IMR-90 (cell line): ENCODE measurements at regions not wholly inside any gene's neighbourhood (a gene's known extent, or its start where the extent isn't known, plus 50 kb on each side); places are given as distances from the start of the nearest gene placed in this dataset.

Experiments used
- ATAC-seq: fragments of 200-7000 bp; cut with Tn5 transposase; 2 replicates; pipeline ENCODE4 v1.9.1; 2020; ENCODE audit warnings: low read depth, mild to moderate bottlenecking, moderate library complexity
- BruUV-seq: library from RNA; stranded (reverse); fragments of 400-500 nt; replicated peaks from 2 replicates; lab custom pipeline; 2021; lab: Mats Ljungman, UMichigan
- CTCF ChIA-PET: fragments of 300-600 bp; formaldehyde crosslinking; extraction: SDS; loops from one replicate; lab custom pipeline; 2021; ENCODE audit warnings: antibody characterized with exemption; lab: Yijun Ruan, JAX
- POLR2A ChIA-PET: fragments of 300-600 bp; sonication (Branson Sonifier 250); formaldehyde crosslinking; loops from one replicate; lab custom pipeline; 2022; ENCODE audit warnings: antibody characterized with exemption; ENCODE audit not compliant: unreplicated experiment; lab: Charles Lee
- DNase-seq: peaks from one replicate; pipeline ENCODE4 v3.0.0; 2013
- H2AFZ ChIP-seq: replicated peaks from 2 replicates; pipeline ENCODE3; 2013; ENCODE audit warnings: low read length, mild to moderate bottlenecking; ENCODE audit not compliant: poor library complexity
- H2AK5ac ChIP-seq: 2 replicates; pipeline ENCODE4 v1.6.1; 2013; ENCODE audit warnings: low read depth, low read length, inconsistent platforms
- H2AK9ac ChIP-seq: replicated peaks from 2 replicates; pipeline ENCODE3; 2013; ENCODE audit warnings: mild to moderate bottlenecking, low read depth, low read length, moderate library complexity; ENCODE audit not compliant: poor library complexity
- H2BK120ac ChIP-seq: 2 replicates; pipeline ENCODE4 v1.6.1; 2013; ENCODE audit warnings: low read depth, low read length, inconsistent platforms
- H2BK15ac ChIP-seq: 3 replicates; pipeline ENCODE4 v1.6.1; 2013; ENCODE audit warnings: low read depth, low read length, inconsistent platforms
- H2BK20ac ChIP-seq: 2 replicates; pipeline ENCODE4 v1.6.1; 2013; ENCODE audit warnings: low read depth, mild to moderate bottlenecking, inconsistent platforms, low read length, moderate library complexity
- H2BK5ac ChIP-seq: 2 replicates; pipeline ENCODE4 v1.6.1; 2013; ENCODE audit warnings: mild to moderate bottlenecking, low read depth, low read length, inconsistent platforms; ENCODE audit not compliant: poor library complexity, severe bottlenecking
- H3K14ac ChIP-seq: replicated peaks from 2 replicates; pipeline ENCODE4 v1.6.1; 2013; ENCODE audit warnings: low read depth, low read length, inconsistent platforms
- H3K18ac ChIP-seq: 2 replicates; pipeline ENCODE4 v1.6.1; 2013; ENCODE audit warnings: low read depth, low read length, control low read depth
- H3K23ac ChIP-seq: 2 replicates; pipeline ENCODE4 v1.6.1; 2013; ENCODE audit warnings: low read depth, low read length, inconsistent platforms
- H3K27ac ChIP-seq: 2 replicates; pipeline ENCODE4 v1.5.1; 2013; ENCODE audit warnings: mild to moderate bottlenecking, control low read depth, low read length; ENCODE audit not compliant: insufficient read depth
- H3K27me3 ChIP-seq: 2 replicates; pipeline ENCODE4 v1.6.1; 2013; ENCODE audit warnings: low read length; ENCODE audit not compliant: control insufficient read depth, insufficient read depth
- H3K36me3 ChIP-seq: 2 replicates; pipeline ENCODE4 v1.6.1; 2013; ENCODE audit warnings: low read length, mixed read lengths; ENCODE audit not compliant: control insufficient read depth, insufficient read depth
- H3K4ac ChIP-seq: 2 replicates; pipeline ENCODE4 v1.6.1; 2013; ENCODE audit warnings: low read depth, low read length, inconsistent platforms
- H3K4me1 ChIP-seq: 2 replicates; pipeline ENCODE4 v1.6.1; 2013; ENCODE audit warnings: low read length, mixed read lengths; ENCODE audit not compliant: control insufficient read depth, insufficient read depth
- H3K4me2 ChIP-seq: 2 replicates; pipeline ENCODE4 v1.6.1; 2013; ENCODE audit warnings: low read depth, mild to moderate bottlenecking, control low read depth, low read length, moderate library complexity
- H3K4me3 ChIP-seq: 2 replicates; pipeline ENCODE4 v1.5.1; 2013; ENCODE audit warnings: low read depth, mild to moderate bottlenecking, control low read depth, low read length, moderate library complexity; ENCODE audit not compliant: insufficient read depth
- H3K56ac ChIP-seq: 2 replicates; pipeline ENCODE4 v1.6.1; 2013; ENCODE audit warnings: low read length, inconsistent platforms; ENCODE audit not compliant: insufficient read depth; ENCODE audit errors: extremely low read depth
- H3K79me1 ChIP-seq, 2 experiments: 2 replicates each; pipeline ENCODE4 v1.6.1; 2013; ENCODE audit warnings: low read length in 2 of 2, inconsistent platforms in 1 of 2, low read depth in 1 of 2
- H3K9ac ChIP-seq: 2 replicates; pipeline ENCODE4 v1.6.1; 2013; ENCODE audit warnings: low read depth, low read length, control low read depth
- H3K9me1 ChIP-seq: 2 replicates; pipeline ENCODE4 v1.6.1; 2013; ENCODE audit warnings: low read length, inconsistent platforms; ENCODE audit not compliant: insufficient read depth
- H3K9me3 ChIP-seq: 2 replicates; pipeline ENCODE4 v1.6.1; 2013; ENCODE audit warnings: low read length; ENCODE audit not compliant: control insufficient read depth, insufficient read depth
- H4K20me1 ChIP-seq: 2 replicates; pipeline ENCODE4 v1.6.1; 2013; ENCODE audit warnings: low read length, inconsistent platforms; ENCODE audit not compliant: insufficient read depth
- H4K5ac ChIP-seq: 2 replicates; pipeline ENCODE4 v1.6.1; 2013; ENCODE audit warnings: mild to moderate bottlenecking, low read depth, low read length, control low read depth
- H4K8ac ChIP-seq, 2 experiments: 2 replicates each; pipeline ENCODE4 v1.6.1; 2013; ENCODE audit warnings: low read depth in 2 of 2, low read length in 2 of 2, control low read depth in 1 of 2, inconsistent platforms in 1 of 2
- H4K91ac ChIP-seq: 2 replicates; pipeline ENCODE4 v1.6.1; 2013; ENCODE audit warnings: low read depth, low read length, inconsistent platforms; ENCODE audit not compliant: insufficient read depth
- CHD1 ChIP-seq: IDR thresholded peaks from 2 replicates; pipeline ENCODE4 v1.6.1; 2012; ENCODE audit warnings: low read depth, low read length, improper control_type of control experiment
- FOS ChIP-seq: fragments of 150-350 bp; IDR thresholded peaks from 2 replicates; pipeline ENCODE4 v1.6.1; 2016; ENCODE audit warnings: low read depth, low read length
- MAFK ChIP-seq: IDR thresholded peaks from 2 replicates; pipeline ENCODE4 v1.6.1; 2012; ENCODE audit warnings: low read depth, low read length, improper control_type of control experiment
- NFE2L2 ChIP-seq: fragments of 150-350 bp; IDR thresholded peaks from 2 replicates; pipeline ENCODE4 v1.6.1; 2016; ENCODE audit warnings: low read depth, mild to moderate bottlenecking, low read length
- POLR2A ChIP-seq: IDR thresholded peaks from 2 replicates; pipeline ENCODE4 v1.6.1; 2012; ENCODE audit warnings: mild to moderate bottlenecking, low read depth, low read length
- RAD21 ChIP-seq: IDR thresholded peaks from 2 replicates; pipeline ENCODE4 v1.6.1; 2012; ENCODE audit warnings: low read length, improper control_type of control experiment
- RCOR1 ChIP-seq: IDR thresholded peaks from 2 replicates; pipeline ENCODE4 v1.6.1; 2012; ENCODE audit warnings: mild to moderate bottlenecking, low read length, improper control_type of control experiment; ENCODE audit not compliant: insufficient replicate concordance
- RFX5 ChIP-seq: IDR thresholded peaks from 2 replicates; pipeline ENCODE4 v1.8.0; 2012; ENCODE audit warnings: low read depth, mild to moderate bottlenecking, low read length, moderate library complexity
- SMC3 ChIP-seq: fragments of 150-350 bp; IDR thresholded peaks from 2 replicates; pipeline ENCODE4 v1.6.1; 2016; ENCODE audit warnings: low read depth, mild to moderate bottlenecking, antibody characterized with exemption, low read length, moderate library complexity
- WGBS, 2 experiments: methylation state at CpG; one replicate each; pipeline versions ENCODE4 v1.1.5 to v1.1.7; 2013; ENCODE audit warnings: missing lambda C conversion rate in 2 of 2; ENCODE audit not compliant: insufficient read length in 1 of 2; ENCODE audit errors: extremely low coverage in 2 of 2; 5-methylcytosine and 5-hydroxymethylcytosine counted together
- dilution Hi-C: fragments of 300-500 bp; cut with HindIII; formaldehyde crosslinking; loops from one replicate; pipeline ENCODE4 v1.14.3; 2018; ENCODE audit warnings: low sequenced_read_pairs; ENCODE audit not compliant: unreplicated experiment
- in situ Hi-C: fragments of 300-500 bp; cut with MboI; formaldehyde crosslinking; loops from 3 replicates; pipeline ENCODE4 v1.14.3; 2019; ENCODE audit warnings: low sequenced_read_pairs, inconsistent platforms, mixed read lengths
- intact Hi-C: fragments of 100-400 bp; cut with micrococcal nuclease; formaldehyde crosslinking; loops from 2 replicates; pipeline ENCODE4 v1.10.0; 2022
- TF ChIP-seq, protein P1 (sequence below): fragments of 150-350 bp; IDR thresholded peaks from 2 replicates; pipeline ENCODE4 v1.6.1; 2016; ENCODE audit warnings: low read depth, mild to moderate bottlenecking, low read length, moderate library complexity, borderline replicate concordance
- TF ChIP-seq, protein P2 (sequence below): conservative IDR thresholded peaks from 2 replicates; pipeline ENCODE4 v1.5.1; 2012; ENCODE audit warnings: mild to moderate bottlenecking, low read depth, low read length, improper control_type of control experiment

GRCh38 chrX:40360557-40360956, 220.2 kb upstream of the ATP6AP2 start:
- H3K9me3 ChIP-seq: peaks cover 5% of the 10 kb centered on the region; the same call in 1 of the 2 replicates
- H4K8ac ChIP-seq: no peak overlapping the region
- TF ChIP-seq CHD1 (no peak), POLR2A (no peak), RFX5 (no peak), NFE2L2 (no peak), RCOR1 (no peak), FOS (no peak), RAD21 (no peak), SMC3 (no peak), MAFK (no peak)
- TF ChIP-seq, protein P1, sequence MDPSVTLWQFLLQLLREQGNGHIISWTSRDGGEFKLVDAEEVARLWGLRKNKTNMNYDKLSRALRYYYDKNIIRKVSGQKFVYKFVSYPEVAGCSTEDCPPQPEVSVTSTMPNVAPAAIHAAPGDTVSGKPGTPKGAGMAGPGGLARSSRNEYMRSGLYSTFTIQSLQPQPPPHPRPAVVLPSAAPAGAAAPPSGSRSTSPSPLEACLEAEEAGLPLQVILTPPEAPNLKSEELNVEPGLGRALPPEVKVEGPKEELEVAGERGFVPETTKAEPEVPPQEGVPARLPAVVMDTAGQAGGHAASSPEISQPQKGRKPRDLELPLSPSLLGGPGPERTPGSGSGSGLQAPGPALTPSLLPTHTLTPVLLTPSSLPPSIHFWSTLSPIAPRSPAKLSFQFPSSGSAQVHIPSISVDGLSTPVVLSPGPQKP: no peak
- TF ChIP-seq, protein P2, sequence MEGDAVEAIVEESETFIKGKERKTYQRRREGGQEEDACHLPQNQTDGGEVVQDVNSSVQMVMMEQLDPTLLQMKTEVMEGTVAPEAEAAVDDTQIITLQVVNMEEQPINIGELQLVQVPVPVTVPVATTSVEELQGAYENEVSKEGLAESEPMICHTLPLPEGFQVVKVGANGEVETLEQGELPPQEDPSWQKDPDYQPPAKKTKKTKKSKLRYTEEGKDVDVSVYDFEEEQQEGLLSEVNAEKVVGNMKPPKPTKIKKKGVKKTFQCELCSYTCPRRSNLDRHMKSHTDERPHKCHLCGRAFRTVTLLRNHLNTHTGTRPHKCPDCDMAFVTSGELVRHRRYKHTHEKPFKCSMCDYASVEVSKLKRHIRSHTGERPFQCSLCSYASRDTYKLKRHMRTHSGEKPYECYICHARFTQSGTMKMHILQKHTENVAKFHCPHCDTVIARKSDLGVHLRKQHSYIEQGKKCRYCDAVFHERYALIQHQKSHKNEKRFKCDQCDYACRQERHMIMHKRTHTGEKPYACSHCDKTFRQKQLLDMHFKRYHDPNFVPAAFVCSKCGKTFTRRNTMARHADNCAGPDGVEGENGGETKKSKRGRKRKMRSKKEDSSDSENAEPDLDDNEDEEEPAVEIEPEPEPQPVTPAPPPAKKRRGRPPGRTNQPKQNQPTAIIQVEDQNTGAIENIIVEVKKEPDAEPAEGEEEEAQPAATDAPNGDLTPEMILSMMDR: no peak
- H2BK20ac ChIP-seq: no peak overlapping the region
- no peak overlapping the region for H4K91ac ChIP-seq
- no peak overlapping the region for H4K5ac ChIP-seq
- H3K27me3 ChIP-seq: peaks cover 2% of the 10 kb centered on the region; the same call in 1 of the 2 replicates
- no peak overlapping the region for H2AK9ac ChIP-seq
- no peak overlapping the region for H3K14ac ChIP-seq
- H2BK15ac ChIP-seq: no peak overlapping the region
- H3K4me2 ChIP-seq: no peak overlapping the region
- no peaks in the 10 kb centered on the region for H3K4me1 ChIP-seq
- no TSS peak for BruUV-seq
- 100% methylated on average over 1 of the region's 24 CpGs; no CpG with 5 or more reads in 1 of the 2 experiments for WGBS, 2 experiments
- DNase-seq (no peak), ATAC-seq (no peak)
- intact Hi-C loops: no loop called here
- H3K23ac ChIP-seq: no peak overlapping the region
- no peaks in the 10 kb centered on the region for H4K20me1 ChIP-seq
- no peaks in the 10 kb centered on the region for H3K79me1 ChIP-seq
- no peak overlapping the region for H2BK5ac ChIP-seq
- no peak overlapping the region for H2AK5ac ChIP-seq
- H2AFZ ChIP-seq: no peak overlapping the region
- H3K56ac ChIP-seq: no peak overlapping the region
- no peak overlapping the region for H2BK120ac ChIP-seq
- no peaks in the 10 kb centered on the region for H3K9me1 ChIP-seq
- in situ Hi-C loops: no loop called here
- dilution Hi-C loops: no loop called here
- ChIA-PET CTCF (no interaction called here), POLR2A (no interaction called here)
- H3K4me3 ChIP-seq: no peak overlapping the region
- H3K36me3 ChIP-seq: no peaks in the 10 kb centered on the region
- no peak overlapping the region for H3K18ac ChIP-seq
- H3K4ac ChIP-seq: no peak overlapping the region
- H3K9ac ChIP-seq: no peak overlapping the region
- H3K27ac ChIP-seq: no peak overlapping the region
